HEK293 (cell line): ENCODE measurements at regions not wholly inside any gene's neighbourhood (a gene's known extent, or its start where the extent isn't known, plus 50 kb on each side); places are given as distances from the start of the nearest gene placed in this dataset.

ENCODE experiments used
- CTCF ChIA-PET: fragments of 350-600 bp; formaldehyde crosslinking; extraction: SDS; loops from one replicate; lab custom pipeline; 2021; ENCODE audit warnings: antibody characterized with exemption; lab: Yijun Ruan, JAX
- POLR2A ChIA-PET: fragments of 300-600 bp; formaldehyde crosslinking; extraction: SDS; loops from one replicate; lab custom pipeline; 2020; ENCODE audit warnings: antibody characterized with exemption, inconsistent platforms; lab: Yijun Ruan, JAX
- H3K27ac ChIP-seq: fragments of 200-500 bp; sonication (Bioruptor generic); 2 replicates; pipeline ENCODE4 v1.5.1; 2014; ENCODE audit warnings: low read depth, low read length, control low read depth, inconsistent platforms; ENCODE audit errors: extremely low read depth
- H3K36me3 ChIP-seq, 2 experiments: fragments of 200-500 bp in 1 of 2; sonication (Bioruptor generic) in 1 of 2; 1 replicate in 1 of 2; 2 replicates in 1 of 2; pipeline ENCODE4 v1.5.1; 2014 to 2017; ENCODE audit warnings: inconsistent platforms in 2 of 2, low read length in 2 of 2; ENCODE audit not compliant: control insufficient read depth in 2 of 2, insufficient read depth in 1 of 2
- H3K4me1 ChIP-seq: fragments of 200-500 bp; sonication (Bioruptor generic); 2 replicates; pipeline ENCODE4 v1.5.1; 2014; ENCODE audit warnings: mild to moderate bottlenecking, low read length, inconsistent platforms; ENCODE audit not compliant: control insufficient read depth, insufficient read depth
- H3K4me3 ChIP-seq: 2 replicates; pipeline ENCODE4 v1.5.1; 2011; ENCODE audit warnings: low read depth, mild to moderate bottlenecking, control low read depth, low read length, moderate library complexity
- H3K9me3 ChIP-seq: fragments of 200-500 bp; sonication (Bioruptor generic); 2 replicates; pipeline ENCODE4 v1.5.1; 2014; ENCODE audit warnings: low read depth, low read length, inconsistent platforms; ENCODE audit not compliant: control insufficient read depth, insufficient read depth
- EGR2 ChIP-seq: fragments of 450-650 bp; formaldehyde crosslinking; IDR thresholded peaks from 2 replicates; pipeline ENCODE4 v1.5.1; 2016; ENCODE audit warnings: low read depth, missing biosample characterization, missing genetic modification characterization
- PATZ1 ChIP-seq: fragments of 450-650 bp; formaldehyde crosslinking; IDR thresholded peaks from 2 replicates; pipeline ENCODE4 v1.5.1; 2016; ENCODE audit warnings: missing biosample characterization, missing genetic modification characterization
- ZNF121 ChIP-seq: fragments of 450-650 bp; formaldehyde crosslinking; IDR thresholded peaks from 2 replicates; pipeline ENCODE4 v1.5.1; 2016; ENCODE audit warnings: missing biosample characterization, missing genetic modification characterization
- ZNF132 ChIP-seq: fragments of 450-650 bp; formaldehyde crosslinking; IDR thresholded peaks from 2 replicates; pipeline ENCODE4 v1.5.1; 2017; ENCODE audit warnings: missing biosample characterization, missing genetic modification characterization, borderline replicate concordance
- ZNF184 ChIP-seq: fragments of 450-650 bp; IDR thresholded peaks from 2 replicates; pipeline ENCODE4 v1.5.1; 2018; ENCODE audit warnings: missing biosample characterization, mild to moderate bottlenecking, missing genetic modification characterization
- ZNF2 ChIP-seq: fragments of 450-650 bp; formaldehyde crosslinking; IDR thresholded peaks from 2 replicates; pipeline ENCODE4 v1.5.1; 2016; ENCODE audit warnings: missing biosample characterization, missing genetic modification characterization
- ZNF274 ChIP-seq, 2 experiments: fragments of 200-500 bp in 1 of 2; fragments of 450-650 bp in 1 of 2; sonication (Bioruptor generic) in 1 of 2; formaldehyde crosslinking in 1 of 2; IDR thresholded peaks; 2 replicates each; pipeline versions ENCODE4 v1.5.1 to v1.6.1; 2014 to 2016; ENCODE audit warnings: borderline replicate concordance in 1 of 2, inconsistent platforms in 1 of 2, low read length in 1 of 2, missing biosample characterization in 1 of 2, missing genetic modification characterization in 1 of 2
- ZNF324 ChIP-seq: fragments of 450-650 bp; formaldehyde crosslinking; IDR thresholded peaks from 2 replicates; pipeline ENCODE4 v1.5.1; 2016; ENCODE audit warnings: missing biosample characterization, missing genetic modification characterization
- ZNF37A ChIP-seq: fragments of 450-650 bp; IDR thresholded peaks from 2 replicates; pipeline ENCODE4 v1.5.1; 2018; ENCODE audit warnings: missing biosample characterization, missing genetic modification characterization
- ZNF549 ChIP-seq: fragments of 450-650 bp; IDR thresholded peaks from 2 replicates; pipeline ENCODE4 v1.5.1; 2018; ENCODE audit warnings: missing biosample characterization, missing genetic modification characterization, mild to moderate bottlenecking, inconsistent platforms, moderate library complexity
- ZNF571 ChIP-seq: fragments of 450-650 bp; formaldehyde crosslinking; IDR thresholded peaks from 2 replicates; pipeline ENCODE4 v1.5.0; 2017; ENCODE audit warnings: missing biosample characterization, missing genetic modification characterization
- ZNF629 ChIP-seq: fragments of 450-650 bp; formaldehyde crosslinking; IDR thresholded peaks from 2 replicates; pipeline ENCODE4 v1.5.1; 2017; ENCODE audit warnings: missing biosample characterization, missing genetic modification characterization
- ZNF768 ChIP-seq: fragments of 450-650 bp; formaldehyde crosslinking; IDR thresholded peaks from 2 replicates; pipeline ENCODE4 v1.5.1; 2018; ENCODE audit warnings: missing biosample characterization, mild to moderate bottlenecking, missing genetic modification characterization
- TF ChIP-seq, protein P1 (sequence below): fragments of 450-650 bp; formaldehyde crosslinking; IDR thresholded peaks from 2 replicates; pipeline ENCODE4 v1.5.1; 2016; ENCODE audit warnings: missing biosample characterization, missing genetic modification characterization

- TF ChIP-seq, protein P1, sequence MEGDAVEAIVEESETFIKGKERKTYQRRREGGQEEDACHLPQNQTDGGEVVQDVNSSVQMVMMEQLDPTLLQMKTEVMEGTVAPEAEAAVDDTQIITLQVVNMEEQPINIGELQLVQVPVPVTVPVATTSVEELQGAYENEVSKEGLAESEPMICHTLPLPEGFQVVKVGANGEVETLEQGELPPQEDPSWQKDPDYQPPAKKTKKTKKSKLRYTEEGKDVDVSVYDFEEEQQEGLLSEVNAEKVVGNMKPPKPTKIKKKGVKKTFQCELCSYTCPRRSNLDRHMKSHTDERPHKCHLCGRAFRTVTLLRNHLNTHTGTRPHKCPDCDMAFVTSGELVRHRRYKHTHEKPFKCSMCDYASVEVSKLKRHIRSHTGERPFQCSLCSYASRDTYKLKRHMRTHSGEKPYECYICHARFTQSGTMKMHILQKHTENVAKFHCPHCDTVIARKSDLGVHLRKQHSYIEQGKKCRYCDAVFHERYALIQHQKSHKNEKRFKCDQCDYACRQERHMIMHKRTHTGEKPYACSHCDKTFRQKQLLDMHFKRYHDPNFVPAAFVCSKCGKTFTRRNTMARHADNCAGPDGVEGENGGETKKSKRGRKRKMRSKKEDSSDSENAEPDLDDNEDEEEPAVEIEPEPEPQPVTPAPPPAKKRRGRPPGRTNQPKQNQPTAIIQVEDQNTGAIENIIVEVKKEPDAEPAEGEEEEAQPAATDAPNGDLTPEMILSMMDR (tag by site-specific recombination): peak; percentile 86
- TF ChIP-seq ZNF324 (tag by site-specific recombination): no peak
- TF ChIP-seq PATZ1 (tag by site-specific recombination): peak; percentile 42; the same call in 1 of the 2 replicates
- peak; percentile 33; the same call in 1 of the 2 replicates for TF ChIP-seq ZNF2 (tag by site-specific recombination)
- TF ChIP-seq ZNF274 (IDR thresholded peaks at IDR 0.05; ENCODE audit: low read length): no peak
- TF ChIP-seq ZNF274 (tag by site-specific recombination; IDR thresholded peaks at IDR 0.05; ENCODE audit: borderline replicate concordance): no peak
Observed at GRCh38 chr16:85253084-85253941, 141.0 kb upstream of the CIBAR2 start (continued).

- Histone ChIP-seq H3K36me3 (no peaks in the 10 kb centered on the region), H3K4me3 (no peak overlapping the region), H3K27ac (no peak overlapping the region), H3K4me1 (no peaks in the 10 kb centered on the region), H3K9me3 (no peaks in the 10 kb centered on the region)
- ChIA-PET CTCF (interaction anchor here (0.7 to 3.5 kb wide), 16 partner anchors 9 to 273 kb away, joined by 3 to 29 read pairs (median 8); no protein-coding TSS in a partner anchor), POLR2A (no interaction called here)
- peak; percentile 91 for TF ChIP-seq ZNF768
- TF ChIP-seq ZNF132: no peak
Observed at GRCh38 chr16:85254051-85254450, 141.8 kb upstream of the CIBAR2 start.

- H3K4me1 ChIP-seq: no peaks in the 10 kb centered on the region
- CTCF ChIA-PET: interaction anchor here (1.1 to 3.1 kb wide), 4 partner anchors 8 to 140 kb away, joined by 3 to 29 read pairs (median 14); no protein-coding TSS in a partner anchor
- no peak overlapping the region for H3K4me3 ChIP-seq
- TF ChIP-seq ZNF37A (tag by site-specific recombination): no peak
- TF ChIP-seq ZNF571 (tag by site-specific recombination): no peak
- no peak for TF ChIP-seq ZNF184 (tag by site-specific recombination)
- peak; percentile 37; the same call in 1 of the 2 replicates for TF ChIP-seq EGR2
- TF ChIP-seq ZNF549 (tag by site-specific recombination): no peak
- no peak overlapping the region for H3K27ac ChIP-seq
- H3K9me3 ChIP-seq: no peaks in the 10 kb centered on the region
- no peaks in the 10 kb centered on the region for H3K36me3 ChIP-seq
- POLR2A ChIA-PET: no interaction called here
Observed at GRCh38 chr16:85254921-85255320, 142.6 kb upstream of the CIBAR2 start.

DNA sequence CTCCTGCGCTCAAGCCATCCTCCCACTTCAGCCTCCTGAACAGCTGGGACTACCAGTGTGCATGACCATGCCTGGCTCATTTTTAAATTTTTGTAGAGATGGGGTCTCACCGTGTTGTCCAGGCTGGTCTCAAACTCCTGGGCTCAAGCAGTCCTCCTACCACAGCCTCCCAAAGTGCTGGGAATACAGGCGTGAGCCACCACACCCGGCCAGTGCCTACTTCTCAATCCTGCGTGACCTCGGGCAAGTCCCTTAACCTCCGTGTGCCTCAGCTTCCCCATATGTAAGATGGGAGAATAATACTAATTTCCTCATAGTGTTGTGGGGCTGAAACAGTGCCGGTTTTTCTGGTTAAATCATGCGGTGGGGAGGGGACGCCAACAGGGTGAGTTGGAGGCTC is 143.5 kb upstream of the CIBAR2 start:
- POLR2A ChIA-PET: no interaction called here
- Histone ChIP-seq H3K27ac (no peak overlapping the region), H3K36me3 (no peaks in the 10 kb centered on the region), H3K4me3 (no peak overlapping the region), H3K4me1 (no peaks in the 10 kb centered on the region), H3K9me3 (no peaks in the 10 kb centered on the region)
- CTCF ChIA-PET: interaction anchor here (1.1 kb wide), 1 partner anchor 9 kb away, joined by 3 read pairs; no protein-coding TSS in a partner anchor
- TF ChIP-seq ZNF121 (peak; percentile 49; the same call in 1 of the 2 replicates), ZNF629 (tag by site-specific recombination) (no peak), ZNF132 (no peak)
